ENCODE measurements at regions not wholly inside any gene's neighbourhood (a gene's known extent, or its start where the extent isn't known, plus 50 kb on each side); places are given as distances from the start of the nearest gene placed in this dataset.

GRCh38 chr1:87179851-87180519 lies 148.7 kb upstream of the LMO4 start (continued):
- TF ChIP-seq CBX8 (IDR thresholded peaks at IDR 0.05; ENCODE audit: borderline replicate concordance, low read depth, low read length) (no peak), SRF (IDR thresholded peaks at IDR 0.05; ENCODE audit: low read depth, low read length) (no peak), MAFK (IDR thresholded peaks at IDR 0.05; ENCODE audit: low read depth, low read length) (no peak), SIX5 (IDR thresholded peaks at IDR 0.05; ENCODE audit: low read depth, low read length) (no peak), SAP30 (IDR thresholded peaks at IDR 0.05; ENCODE audit: insufficient read depth, insufficient replicate concordance, low read length) (no peak), CTCF (IDR thresholded peaks at IDR 0.05; ENCODE audit: control extremely low read depth in 1 of 3, insufficient read depth in 1 of 3, low read depth in 1 of 3, low read length in 3 of 3) (no peak), HDAC6 (IDR thresholded peaks at IDR 0.05; ENCODE audit: low read depth, low read length) (no peak), CHD1 (IDR thresholded peaks at IDR 0.05; ENCODE audit: low read depth, low read length) (no peak), ATF3 (IDR thresholded peaks at IDR 0.05; ENCODE audit: insufficient read depth, low read depth, low read length) (no peak)
